ENCODE measurements at regions not wholly inside any gene's neighbourhood (a gene's known extent, or its start where the extent isn't known, plus 50 kb on each side); places are given as distances from the start of the nearest gene placed in this dataset.

DNA sequence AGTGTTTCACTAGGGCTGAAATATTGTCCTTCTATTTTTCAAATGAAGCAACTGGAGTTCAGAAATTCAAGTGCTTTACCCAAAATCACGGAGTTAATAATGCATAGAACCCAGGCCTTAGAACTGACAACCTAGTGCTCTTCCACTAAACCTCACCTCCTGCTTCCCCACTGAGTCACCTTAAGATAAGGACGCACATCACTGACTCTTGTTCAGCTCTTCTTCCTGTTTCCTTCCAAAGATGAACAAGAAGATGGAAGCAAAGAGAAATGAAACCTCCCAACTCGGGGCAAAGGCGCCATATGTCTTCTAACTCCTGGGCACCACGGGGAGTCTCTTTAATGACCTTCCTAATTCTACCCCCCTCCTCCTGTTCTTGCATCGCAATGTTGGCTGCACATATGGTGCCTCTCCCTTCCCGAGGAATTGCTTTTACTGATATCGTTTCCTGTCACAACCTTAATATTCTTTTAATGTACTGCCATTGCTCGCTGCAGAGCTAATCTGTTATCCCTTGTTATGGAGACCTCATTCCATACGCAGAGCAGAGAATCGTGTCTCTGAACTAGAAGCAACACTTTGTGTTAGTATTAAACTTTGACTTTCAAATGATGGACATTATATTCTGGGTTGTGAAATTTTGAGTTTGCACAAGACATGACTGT, 591.4 kb downstream of the TMEM114 start:
- no peak for DNase-seq (ENCODE audit: low read depth)
- TF ChIP-seq, protein P1, sequence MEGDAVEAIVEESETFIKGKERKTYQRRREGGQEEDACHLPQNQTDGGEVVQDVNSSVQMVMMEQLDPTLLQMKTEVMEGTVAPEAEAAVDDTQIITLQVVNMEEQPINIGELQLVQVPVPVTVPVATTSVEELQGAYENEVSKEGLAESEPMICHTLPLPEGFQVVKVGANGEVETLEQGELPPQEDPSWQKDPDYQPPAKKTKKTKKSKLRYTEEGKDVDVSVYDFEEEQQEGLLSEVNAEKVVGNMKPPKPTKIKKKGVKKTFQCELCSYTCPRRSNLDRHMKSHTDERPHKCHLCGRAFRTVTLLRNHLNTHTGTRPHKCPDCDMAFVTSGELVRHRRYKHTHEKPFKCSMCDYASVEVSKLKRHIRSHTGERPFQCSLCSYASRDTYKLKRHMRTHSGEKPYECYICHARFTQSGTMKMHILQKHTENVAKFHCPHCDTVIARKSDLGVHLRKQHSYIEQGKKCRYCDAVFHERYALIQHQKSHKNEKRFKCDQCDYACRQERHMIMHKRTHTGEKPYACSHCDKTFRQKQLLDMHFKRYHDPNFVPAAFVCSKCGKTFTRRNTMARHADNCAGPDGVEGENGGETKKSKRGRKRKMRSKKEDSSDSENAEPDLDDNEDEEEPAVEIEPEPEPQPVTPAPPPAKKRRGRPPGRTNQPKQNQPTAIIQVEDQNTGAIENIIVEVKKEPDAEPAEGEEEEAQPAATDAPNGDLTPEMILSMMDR (conservative IDR thresholded peaks at IDR 0.05; ENCODE audit: low read depth, low read length): no peak

DNA sequence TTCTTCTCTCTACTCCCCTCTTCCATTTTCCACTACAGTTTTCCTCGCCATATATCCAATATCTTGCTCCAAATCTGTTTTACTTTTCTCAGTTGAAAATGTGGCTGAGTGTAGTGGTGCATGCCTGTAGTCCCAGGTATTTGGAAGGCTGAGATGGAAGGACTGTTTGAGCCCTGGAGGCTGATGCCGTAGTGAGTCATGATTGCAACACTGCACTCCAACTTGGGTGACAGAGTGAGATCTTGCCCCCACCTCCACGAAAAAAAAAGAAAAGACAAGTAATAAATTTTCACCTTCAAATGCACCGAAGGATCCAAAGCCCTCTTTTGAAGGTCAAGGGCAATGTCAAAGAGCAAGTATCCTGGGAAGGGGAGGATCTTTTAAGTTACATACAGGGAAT, 592.3 kb downstream of the TMEM114 start:
- H3K4me3 ChIP-seq (ENCODE audit: low read depth, low read length): no peak overlapping the region
- DNase-seq (ENCODE audit: low read depth): no peak
- TF ChIP-seq, protein P1 (conservative IDR thresholded peaks at IDR 0.05; ENCODE audit: low read depth, low read length): no peak

More for the DNA sequence above, 591.4 kb downstream of the TMEM114 start:
- H3K4me3 ChIP-seq (ENCODE audit: low read depth, low read length): no peak overlapping the region

DNA sequence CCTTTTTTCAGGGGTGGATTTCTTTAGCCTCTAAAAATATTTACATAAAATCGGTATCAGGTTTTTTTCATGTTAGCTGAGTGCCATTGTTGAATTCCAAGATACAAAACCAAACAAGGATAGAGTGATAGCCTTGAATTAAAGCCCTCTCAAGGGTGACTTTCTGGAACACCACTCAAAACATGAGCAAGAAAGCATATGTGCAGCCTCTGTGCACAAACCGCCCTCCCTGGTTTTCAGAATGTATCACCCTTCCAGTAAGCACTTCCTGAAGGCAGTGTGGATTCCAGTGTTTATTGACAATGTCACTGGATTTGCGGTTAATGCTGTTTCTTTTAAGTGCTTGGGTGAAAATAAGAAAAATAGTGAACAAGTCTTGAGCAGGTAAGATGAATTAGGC, 597.7 kb downstream of the TMEM114 start:
- no peak for DNase-seq (ENCODE audit: low read depth)
- H3K4me3 ChIP-seq (ENCODE audit: low read depth, low read length): no peak overlapping the region
- TF ChIP-seq, protein P1 (conservative IDR thresholded peaks at IDR 0.05; ENCODE audit: low read depth, low read length): no peak

DNA sequence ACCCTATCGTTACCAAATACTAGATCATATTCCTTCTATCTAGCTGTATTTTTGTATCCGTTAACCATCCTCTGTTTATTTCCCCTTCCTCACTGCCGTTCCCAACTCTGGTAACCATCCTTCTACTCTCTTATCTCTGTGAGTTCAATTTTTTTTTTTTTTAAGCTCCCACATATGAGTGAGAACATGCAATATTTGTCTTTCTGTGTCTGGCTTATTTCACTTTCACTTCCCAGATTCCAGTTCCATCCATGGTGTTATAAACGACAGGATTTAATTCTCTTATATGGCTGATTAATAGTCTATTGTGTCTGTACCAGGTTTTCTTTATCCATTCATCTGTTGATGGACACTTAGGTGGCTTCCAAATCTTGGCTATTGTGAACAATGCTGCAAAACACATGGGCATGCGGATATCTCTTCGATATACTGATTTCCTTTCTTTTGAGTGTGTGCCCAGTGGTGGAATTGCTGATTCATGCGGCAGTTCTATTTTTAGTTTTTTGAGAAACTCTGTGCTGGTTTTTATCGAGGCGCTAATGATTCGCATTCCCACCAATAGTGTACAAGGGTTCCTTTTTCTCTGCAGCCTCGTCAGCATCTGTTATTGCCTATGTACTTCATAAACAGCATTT, 599.6 kb downstream of the TMEM114 start:
- DNase-seq (ENCODE audit: low read depth): no peak
- TF ChIP-seq, protein P1 (conservative IDR thresholded peaks at IDR 0.05; ENCODE audit: low read depth, low read length): no peak
- H3K4me3 ChIP-seq (ENCODE audit: low read depth, low read length): no peak overlapping the region

DNA sequence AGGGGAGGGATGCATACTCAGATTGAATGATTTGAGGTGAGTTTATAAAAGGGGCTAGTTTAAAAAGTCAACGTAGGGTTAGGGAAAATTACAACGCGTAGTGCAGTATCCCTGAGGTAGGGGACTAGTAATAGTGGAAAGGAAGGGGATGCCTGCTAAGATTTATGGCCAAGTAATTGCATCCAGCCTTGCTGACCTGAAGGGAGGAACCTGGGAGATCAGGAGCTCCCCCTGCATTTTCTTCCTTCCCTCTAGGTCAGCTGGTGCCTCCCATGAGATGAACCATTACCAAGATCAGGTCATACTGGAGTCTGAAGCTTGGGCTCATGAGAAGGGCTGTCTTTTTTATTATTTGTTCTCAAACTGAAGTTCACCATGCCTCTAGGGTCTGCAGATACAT, 606.6 kb downstream of the TMEM114 start:
- TF ChIP-seq, protein P1 (conservative IDR thresholded peaks at IDR 0.05; ENCODE audit: low read depth, low read length): no peak
- no peak for DNase-seq (ENCODE audit: low read depth)
- no peak overlapping the region for H3K4me3 ChIP-seq (ENCODE audit: low read depth, low read length)

DNA sequence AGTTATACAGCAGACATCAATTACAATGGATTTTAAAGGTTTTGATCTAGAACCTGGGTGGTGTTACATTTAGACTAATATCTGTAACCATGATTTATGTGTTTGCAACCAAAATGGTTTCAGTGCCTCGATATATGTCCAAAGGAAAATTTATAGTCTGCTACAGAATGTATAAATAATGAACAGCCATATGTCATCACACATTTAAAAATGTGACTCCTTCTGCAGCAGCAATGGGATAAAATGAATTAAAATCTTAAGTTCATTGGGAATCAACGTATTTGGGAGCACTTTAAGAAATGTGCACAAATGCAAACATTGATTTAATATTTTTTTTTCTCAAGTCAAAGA, 610.2 kb downstream of the TMEM114 start:
- TF ChIP-seq, protein P1 (conservative IDR thresholded peaks at IDR 0.05; ENCODE audit: low read depth, low read length): no peak
- no peak overlapping the region for H3K4me3 ChIP-seq (ENCODE audit: low read depth, low read length)
- no peak for DNase-seq (ENCODE audit: low read depth)

Measured in choroid plexus epithelial cell (primary cell).